PC-9 (cell line): ENCODE measurements at regions not wholly inside any gene's neighbourhood (a gene's known extent, or its start where the extent isn't known, plus 50 kb on each side); places are given as distances from the start of the nearest gene placed in this dataset.

Experiments used
- BruUV-seq: library from RNA; stranded (reverse); fragments of 400-500 nt; replicated peaks from 2 replicates; lab custom pipeline; 2021; lab: Mats Ljungman, UMichigan
- CTCF ChIA-PET: fragments of 300-600 bp; sonication (Branson Sonifier 250); formaldehyde crosslinking; loops from one replicate; lab custom pipeline; 2022; ENCODE audit warnings: antibody characterized with exemption; lab: Charles Lee
- POLR2A ChIA-PET: fragments of 300-600 bp; sonication (Branson Sonifier 250); formaldehyde crosslinking; loops from one replicate; lab custom pipeline; 2022; ENCODE audit warnings: antibody characterized with exemption; ENCODE audit not compliant: unreplicated experiment; lab: Charles Lee
- DNase-seq, 2 experiments: peaks; one replicate each; pipeline versions ENCODE4 v3.0.0 to v3.0.0-alpha.2; 2015 to 2022; ENCODE audit warnings: mixed read lengths in 1 of 2
- H2AFZ ChIP-seq: fragments of 200-600 bp; sonication (generic); 2 replicates; pipeline ENCODE4 v1.8.1; 2017; ENCODE audit warnings: antibody characterized with exemption
- H3F3A ChIP-seq: fragments of 200-600 bp; sonication (generic); 2 replicates; pipeline ENCODE4 v1.8.1; 2017; ENCODE audit warnings: antibody characterized with exemption, mild to moderate bottlenecking, low read depth; ENCODE audit not compliant: insufficient read depth
- H3K27ac ChIP-seq: fragments of 200-600 bp; sonication (generic); 2 replicates; pipeline ENCODE4 v1.6.1; 2016; ENCODE audit warnings: mixed run types
- H3K27me3 ChIP-seq: fragments of 200-600 bp; sonication (generic); 2 replicates; pipeline ENCODE4 v1.6.1; 2016; ENCODE audit warnings: low read depth, mixed run types; ENCODE audit not compliant: insufficient read depth
- H3K36me3 ChIP-seq: fragments of 200-600 bp; sonication (generic); 2 replicates; pipeline ENCODE4 v1.6.1; 2016; ENCODE audit warnings: low read depth, mixed run types
- H3K4me1 ChIP-seq: fragments of 200-600 bp; sonication (generic); replicated peaks from 2 replicates; pipeline ENCODE4 v1.6.1; 2016; ENCODE audit warnings: mixed run types; ENCODE audit not compliant: insufficient read depth
- H3K4me2 ChIP-seq: fragments of 200-600 bp; sonication (generic); 2 replicates; pipeline ENCODE4 v1.6.1; 2017; ENCODE audit warnings: mixed run types
- H3K4me3 ChIP-seq: fragments of 200-600 bp; sonication (generic); 2 replicates; pipeline ENCODE4 v1.6.1; 2016; ENCODE audit warnings: mixed run types
- H3K79me2 ChIP-seq: fragments of 200-600 bp; sonication (generic); 2 replicates; pipeline ENCODE4 v1.6.1; 2017; ENCODE audit warnings: low read depth, mixed run types
- H3K9me2 ChIP-seq: fragments of 200-600 bp; sonication (generic); 2 replicates; pipeline ENCODE4 v1.8.1; 2017; ENCODE audit warnings: mild to moderate bottlenecking; ENCODE audit not compliant: insufficient read depth
- H3K9me3 ChIP-seq: fragments of 200-600 bp; sonication (generic); 2 replicates; pipeline ENCODE4 v1.8.1; 2016; ENCODE audit warnings: low read depth; ENCODE audit not compliant: insufficient read depth
- H4K20me1 ChIP-seq: fragments of 200-600 bp; sonication (generic); 2 replicates; pipeline ENCODE4 v1.8.1; 2017; ENCODE audit not compliant: insufficient read depth
- EZH2 ChIP-seq: fragments of 200-600 bp; sonication (generic); IDR thresholded peaks from 2 replicates; pipeline ENCODE4 v1.8.0; 2017; ENCODE audit warnings: antibody characterized with exemption, low read depth
- intact Hi-C: fragments of 100-400 bp; cut with micrococcal nuclease; formaldehyde crosslinking; loops from one replicate; pipeline ENCODE4 v1.10.0; 2022; ENCODE audit not compliant: unreplicated experiment
- TF ChIP-seq, protein P1 (sequence below): fragments of 200-600 bp; sonication (generic); conservative IDR thresholded peaks from 2 replicates; pipeline ENCODE4 v1.6.1; 2017; ENCODE audit warnings: mixed run types, antibody characterized with exemption, mild to moderate bottlenecking, moderate library complexity

DNA sequence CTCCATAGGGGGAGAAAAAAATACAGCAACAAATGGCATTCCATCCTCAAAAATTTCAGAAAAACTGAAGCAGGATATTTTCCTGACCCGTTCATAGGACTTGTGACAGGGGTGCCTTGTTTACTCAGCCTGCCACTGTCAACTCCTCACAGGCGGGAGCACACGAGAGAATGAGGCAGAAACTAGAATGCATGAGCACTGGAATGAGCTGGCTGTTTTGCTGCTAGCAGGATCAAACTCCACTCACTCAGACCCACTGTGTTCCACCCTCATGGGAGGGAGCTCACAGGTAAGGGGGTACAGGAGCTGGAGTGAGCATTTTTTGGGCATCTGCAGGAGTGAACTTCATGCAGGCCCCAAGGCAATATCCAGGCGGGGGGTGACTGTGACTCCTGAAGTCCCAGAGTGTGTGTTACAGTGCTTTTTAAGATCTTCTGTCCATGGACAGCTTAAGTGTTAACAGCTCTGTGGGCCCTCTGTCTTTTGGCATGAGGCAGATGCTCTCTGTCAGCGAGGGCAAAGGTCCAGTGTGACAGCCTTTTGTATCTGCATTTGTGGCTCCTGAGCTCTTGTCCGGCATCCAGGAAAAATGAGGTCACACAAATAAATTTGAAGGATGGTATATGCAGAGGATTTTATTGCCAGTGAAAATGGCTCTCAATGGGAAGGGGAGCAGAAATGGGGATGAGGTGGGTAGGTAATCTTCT, 905.7 kb upstream of the TENM4 start:
- H3K4me2 ChIP-seq, result no peak overlapping the region
- H3K9me3 ChIP-seq, result no peaks in the 10 kb centered on the region
- no TSS peak for BruUV-seq
- no peak overlapping the region for H2AFZ ChIP-seq
- no peak for TF ChIP-seq EZH2
- TF ChIP-seq, protein P1, sequence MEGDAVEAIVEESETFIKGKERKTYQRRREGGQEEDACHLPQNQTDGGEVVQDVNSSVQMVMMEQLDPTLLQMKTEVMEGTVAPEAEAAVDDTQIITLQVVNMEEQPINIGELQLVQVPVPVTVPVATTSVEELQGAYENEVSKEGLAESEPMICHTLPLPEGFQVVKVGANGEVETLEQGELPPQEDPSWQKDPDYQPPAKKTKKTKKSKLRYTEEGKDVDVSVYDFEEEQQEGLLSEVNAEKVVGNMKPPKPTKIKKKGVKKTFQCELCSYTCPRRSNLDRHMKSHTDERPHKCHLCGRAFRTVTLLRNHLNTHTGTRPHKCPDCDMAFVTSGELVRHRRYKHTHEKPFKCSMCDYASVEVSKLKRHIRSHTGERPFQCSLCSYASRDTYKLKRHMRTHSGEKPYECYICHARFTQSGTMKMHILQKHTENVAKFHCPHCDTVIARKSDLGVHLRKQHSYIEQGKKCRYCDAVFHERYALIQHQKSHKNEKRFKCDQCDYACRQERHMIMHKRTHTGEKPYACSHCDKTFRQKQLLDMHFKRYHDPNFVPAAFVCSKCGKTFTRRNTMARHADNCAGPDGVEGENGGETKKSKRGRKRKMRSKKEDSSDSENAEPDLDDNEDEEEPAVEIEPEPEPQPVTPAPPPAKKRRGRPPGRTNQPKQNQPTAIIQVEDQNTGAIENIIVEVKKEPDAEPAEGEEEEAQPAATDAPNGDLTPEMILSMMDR, result no peak
- no peak overlapping the region for H3K27ac ChIP-seq
- no peaks in the 10 kb centered on the region for H3K9me2 ChIP-seq
- no peaks in the 10 kb centered on the region for H3K4me1 ChIP-seq
- no peaks in the 10 kb centered on the region for H3K36me3 ChIP-seq
- ChIA-PET CTCF (no interaction called here), POLR2A (no interaction called here)
- H4K20me1 ChIP-seq, result no peaks in the 10 kb centered on the region
- no peak overlapping the region for H3K4me3 ChIP-seq
- no peaks in the 10 kb centered on the region for H3K27me3 ChIP-seq
- no peak for DNase-seq
- H3F3A ChIP-seq, result no peaks in the 10 kb centered on the region
- intact Hi-C loops, result no loop called here
- H3K79me2 ChIP-seq, result no peaks in the 10 kb centered on the region

DNA sequence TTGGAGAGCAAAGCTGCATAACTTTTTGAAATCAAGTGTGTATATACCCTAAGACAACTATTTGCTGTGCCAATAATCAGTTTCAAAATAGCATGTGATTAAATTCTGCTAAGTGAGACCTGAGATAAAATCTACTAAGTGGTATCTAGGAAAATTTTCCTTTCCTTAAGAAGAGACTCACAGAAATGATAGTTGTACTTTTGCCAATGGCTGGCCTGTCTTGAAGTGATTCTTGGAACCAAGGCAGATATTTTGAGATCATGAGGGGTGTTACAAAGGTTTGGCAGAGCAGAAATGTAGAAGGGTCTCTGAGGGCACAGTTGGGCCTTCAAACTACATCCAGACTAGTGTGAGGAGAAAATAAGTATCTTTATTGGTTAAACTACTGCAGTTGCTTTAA, 902.6 kb upstream of the TENM4 start:
- H4K20me1 ChIP-seq, result no peaks in the 10 kb centered on the region
- no peak overlapping the region for H3K4me3 ChIP-seq
- no peak for DNase-seq
- no peak for TF ChIP-seq EZH2
- TF ChIP-seq, protein P1, result no peak
- H3K27me3 ChIP-seq, result no peaks in the 10 kb centered on the region
- no peaks in the 10 kb centered on the region for H3K9me3 ChIP-seq
- no peaks in the 10 kb centered on the region for H3K36me3 ChIP-seq
- H3K79me2 ChIP-seq, result no peaks in the 10 kb centered on the region
- H3K27ac ChIP-seq, result no peak overlapping the region
- intact Hi-C loops, result no loop called here
- no peaks in the 10 kb centered on the region for H3K4me1 ChIP-seq
- BruUV-seq, result no TSS peak
- ChIA-PET POLR2A (no interaction called here), CTCF (no interaction called here)
- no peaks in the 10 kb centered on the region for H3K9me2 ChIP-seq
- no peak overlapping the region for H3K4me2 ChIP-seq
- no peak overlapping the region for H2AFZ ChIP-seq
- no peaks in the 10 kb centered on the region for H3F3A ChIP-seq

DNA sequence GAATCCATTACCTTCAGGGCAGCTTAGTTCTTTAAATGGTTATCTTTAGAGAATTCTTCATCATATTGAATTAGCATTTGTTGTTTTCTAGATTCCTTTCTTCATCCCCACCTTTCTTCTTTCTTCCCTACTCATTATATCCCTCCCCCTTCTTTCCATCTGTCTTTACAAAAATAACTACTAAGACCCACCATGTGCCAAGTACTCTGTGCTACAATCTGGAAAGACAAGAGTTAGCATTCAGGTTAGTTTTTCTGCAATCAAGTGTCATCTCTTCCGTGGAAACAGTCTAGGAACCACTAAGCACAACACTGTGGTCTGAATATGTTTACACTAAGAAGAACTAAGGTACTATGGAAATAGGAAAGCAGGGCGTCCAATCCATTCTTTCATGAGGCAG, 897.4 kb upstream of the TENM4 start:
- intact Hi-C loops, result no loop called here
- Histone ChIP-seq H2AFZ (no peak overlapping the region), H3K27me3 (no peaks in the 10 kb centered on the region), H3K9me2 (no peaks in the 10 kb centered on the region), H3K4me2 (no peak overlapping the region), H3K36me3 (no peaks in the 10 kb centered on the region), H3K9me3 (no peaks in the 10 kb centered on the region), H3K4me1 (no peaks in the 10 kb centered on the region), H4K20me1 (no peaks in the 10 kb centered on the region), H3F3A (no peaks in the 10 kb centered on the region), H3K79me2 (no peaks in the 10 kb centered on the region), H3K4me3 (no peak overlapping the region), H3K27ac (no peak overlapping the region)
- TF ChIP-seq EZH2, result no peak
- TF ChIP-seq, protein P1, result no peak
- ChIA-PET CTCF (no interaction called here), POLR2A (no interaction called here)
- no peak for DNase-seq
- BruUV-seq, result no TSS peak
